GM19452 (cell line): ENCODE measurements at regions not wholly inside any gene's neighbourhood (a gene's known extent, or its start where the extent isn't known, plus 50 kb on each side); places are given as distances from the start of the nearest gene placed in this dataset.

ENCODE experiments used
- ATAC-seq: cut with Tn5 transposase; IDR thresholded peaks from one replicate; pipeline ENCODE4 v1.9.1; 2021; ENCODE audit not compliant: unreplicated experiment

- ATAC-seq, result no peak
Observed at GRCh38 chr2:207256476-207257207, 90.9 kb upstream of the KLF7 start.

- no peak for ATAC-seq
Observed at GRCh38 chr2:207257251-207258250, 91.8 kb upstream of the KLF7 start.

GRCh38 chr2:207258263-207258991 lies 92.7 kb upstream of the KLF7 start:
- ATAC-seq, result no peak

GRCh38 chr2:207260021-207260420 lies 94.3 kb upstream of the KLF7 start:
- no peak for ATAC-seq

GRCh38 chr2:207260947-207261346 lies 95.2 kb upstream of the KLF7 start:
- no peak for ATAC-seq

GRCh38 chr2:207264310-207264709 lies 98.6 kb upstream of the KLF7 start:
- no peak for ATAC-seq

- ATAC-seq, result no peak
Observed at GRCh38 chr2:207265332-207265731, 99.6 kb upstream of the KLF7 start.

- ATAC-seq, result no peak
Observed at GRCh38 chr2:207265869-207266268, 100.1 kb upstream of the KLF7 start.

GRCh38 chr2:207266648-207267047 lies 100.9 kb upstream of the KLF7 start:
- no peak for ATAC-seq

GRCh38 chr2:207269038-207269437 lies 103.3 kb upstream of the KLF7 start:
- no peak for ATAC-seq

GRCh38 chr2:207274530-207275189 lies 108.9 kb upstream of the KLF7 start:
- ATAC-seq, result no peak

- no peak for ATAC-seq
Observed at GRCh38 chr2:207275779-207276178, 110.0 kb upstream of the KLF7 start.

- no peak for ATAC-seq
Observed at GRCh38 chr2:207276248-207276647, 110.5 kb upstream of the KLF7 start.

- ATAC-seq, result no peak
Observed at GRCh38 chr2:207276858-207277257, 111.1 kb upstream of the KLF7 start.

GRCh38 chr2:207279520-207279919 lies 113.8 kb upstream of the KLF7 start:
- ATAC-seq, result no peak

GRCh38 chr2:207281436-207281835 lies 115.7 kb upstream of the KLF7 start:
- ATAC-seq, result no peak

- no peak for ATAC-seq
Observed at GRCh38 chr2:207282916-207283315, 117.2 kb upstream of the KLF7 start.

GRCh38 chr2:207283356-207283755 lies 117.6 kb upstream of the KLF7 start:
- ATAC-seq, result no peak

GRCh38 chr2:207284556-207285472 lies 119.1 kb upstream of the KLF7 start:
- ATAC-seq, result no peak

GRCh38 chr2:207285473-207285815 lies 119.7 kb upstream of the KLF7 start:
- no peak for ATAC-seq
